ENCODE measurements at regions not wholly inside any gene's neighbourhood (a gene's known extent, or its start where the extent isn't known, plus 50 kb on each side); places are given as distances from the start of the nearest gene placed in this dataset.
A peak's percentile ranks its signal among the peaks of the same experiment; 100 is the strongest.

GRCh38 chr18:75130591-75131328, 78.2 kb downstream of the PTGR3 start:
- no peak for DNase-seq

GRCh38 chr18:75129717-75130477, 79.0 kb downstream of the PTGR3 start:
- DNase-seq, result no peak

GRCh38 chr18:75128911-75129716, 79.8 kb downstream of the PTGR3 start:
- no peak for DNase-seq

- no peak for DNase-seq
These were observed 80.8 kb downstream of the PTGR3 start for GRCh38 chr18:75128051-75128605.

GRCh38 chr18:75127143-75128021, 81.6 kb downstream of the PTGR3 start:
- peak; percentile 23 for DNase-seq

- DNase-seq, result no peak
These were observed 83.3 kb downstream of the PTGR3 start for GRCh38 chr18:75125382-75126331.

GRCh38 chr18:75124991-75125381, 84.0 kb downstream of the PTGR3 start:
- no peak for DNase-seq

- no peak for DNase-seq
These were observed 84.4 kb downstream of the PTGR3 start for GRCh38 chr18:75124551-75124950.

- no peak for DNase-seq
These were observed 85.8 kb downstream of the PTGR3 start for GRCh38 chr18:75123113-75123512.

- no peak for DNase-seq
These were observed 86.5 kb downstream of the PTGR3 start for GRCh38 chr18:75122334-75122958.

- DNase-seq, result no peak
These were observed 87.7 kb downstream of the PTGR3 start for GRCh38 chr18:75121266-75121665.

GRCh38 chr18:75120521-75120920, 88.4 kb downstream of the PTGR3 start:
- DNase-seq, result no peak

- DNase-seq, result no peak
These were observed 92.1 kb downstream of the PTGR3 start for GRCh38 chr18:75116809-75117208.

- no peak for DNase-seq
These were observed 92.8 kb downstream of the PTGR3 start for GRCh38 chr18:75116165-75116564.

GRCh38 chr18:75115514-75115913, 93.4 kb downstream of the PTGR3 start:
- DNase-seq, result no peak

All from renal pelvis (tissue), 1 donor.